Transverse colon (tissue), 4 donors: ENCODE measurements at regions not wholly inside any gene's neighbourhood (a gene's known extent, or its start where the extent isn't known, plus 50 kb on each side); places are given as distances from the start of the nearest gene placed in this dataset.

ENCODE experiments used
- DNase-seq: peaks from one replicate; pipeline ENCODE4 v3.0.0-alpha.2; 2019
- H3K27ac ChIP-seq, 4 donors: fragments of 200-600 bp; sonication (generic); 2 replicates each; pipeline ENCODE4 v1.5.1; 2016 to 2018; ENCODE audit warnings: inconsistent platforms in 4 of 4
- H3K27me3 ChIP-seq: fragments of 200-600 bp; sonication (generic); 2 replicates; pipeline ENCODE4 v1.5.1; 2017; ENCODE audit warnings: inconsistent platforms
- H3K36me3 ChIP-seq, 4 donors: fragments of 200-600 bp; sonication (generic); 2 replicates each; pipeline ENCODE4 v1.5.1; 2017 to 2019; ENCODE audit warnings: inconsistent platforms in 4 of 4
- H3K4me1 ChIP-seq, 4 donors: fragments of 200-600 bp; sonication (generic); 2 replicates each; pipeline ENCODE4 v1.5.1; 2017 to 2020; ENCODE audit warnings: inconsistent platforms in 4 of 4
- H3K4me3 ChIP-seq, 4 donors: fragments of 200-600 bp; sonication (generic); 1 replicate in 1 of 4; 2 replicates in 3 of 4; pipeline versions ENCODE4 v1.5.1 to v1.6.1; 2017 to 2019; ENCODE audit warnings: inconsistent platforms in 4 of 4
- H3K9me3 ChIP-seq, 2 donors: fragments of 200-600 bp; sonication (generic); 2 replicates each; pipeline ENCODE4 v1.5.1; 2017 to 2019; ENCODE audit warnings: inconsistent platforms in 2 of 2
- CTCF ChIP-seq, 5 experiments: fragments of 200-600 bp in 3 of 5; fragments of 450-650 bp in 2 of 5; sonication (generic) in 3 of 5; IDR thresholded peaks; 1 replicate in 2 of 5; 2 replicates in 3 of 5; pipeline ENCODE4 v1.5.1; 2016 to 2017; ENCODE audit warnings: antibody characterized with exemption in 5 of 5, inconsistent platforms in 3 of 5, mild to moderate bottlenecking in 2 of 5, moderate library complexity in 1 of 5
- EP300 ChIP-seq: sonication (generic); formaldehyde crosslinking; IDR thresholded peaks from one replicate; pipeline ENCODE4 v1.6.1; 2017; ENCODE audit warnings: antibody characterized with exemption, low read depth
- POLR2A ChIP-seq: fragments of 450-650 bp; IDR thresholded peaks from one replicate; pipeline ENCODE4 v1.6.1; 2016; ENCODE audit warnings: antibody characterized with exemption, mild to moderate bottlenecking, moderate library complexity
- POLR2AphosphoS5 ChIP-seq, 3 donors: sonication (generic); formaldehyde crosslinking; IDR thresholded peaks; one replicate each; pipeline ENCODE4 v1.6.1; 2016; ENCODE audit warnings: antibody characterized with exemption in 3 of 3
- WGBS, 2 donors: methylation state at CpG; one replicate each; pipeline ENCODE4 v1.1.5; 2018; ENCODE audit warnings: low coverage in 1 of 2; 5-methylcytosine and 5-hydroxymethylcytosine counted together
- in situ Hi-C, 4 donors: fragments of 200-750 bp; cut with MboI; loops; one replicate each; pipeline versions ENCODE4 v1.15.0 to v1.15.1; 2017; ENCODE audit warnings: low sequenced_read_pairs in 3 of 4, low pct_ligation_motif_present in 1 of 4, low pct_unique_long_range_greater_than_20kb in 1 of 4
- intact Hi-C: fragments of 100-400 bp; cut with DNase I; formaldehyde crosslinking; loops from one replicate; pipeline ENCODE4 v1.15.1; 2023; ENCODE audit warnings: low total_unique reads

- TF ChIP-seq POLR2A, result no peak
- TF ChIP-seq POLR2AphosphoS5 (IDR thresholded peaks at IDR 0.05), result no peak
- TF ChIP-seq EP300, result no peak
- no peak for TF ChIP-seq CTCF (IDR thresholded peaks at IDR 0.05)
- H3K4me1 ChIP-seq, result no peaks in the 10 kb centered on the region
- DNase-seq, result no peak
- no peaks in the 10 kb centered on the region for H3K27me3 ChIP-seq
- intact Hi-C loops, result no loop called here
- no peak overlapping the region for H3K27ac ChIP-seq
- H3K4me3 ChIP-seq, result no peak overlapping the region
- WGBS, 2 donors, result 82% methylated on average over 5 of the region's 5 CpGs; no CpG with 5 or more reads in 1 of the 2 donors
- in situ Hi-C loops, result no loop called here
- no peaks in the 10 kb centered on the region for H3K9me3 ChIP-seq
- H3K36me3 ChIP-seq, result no peaks in the 10 kb centered on the region
These were observed 619.2 kb upstream of the C16orf82 start for GRCh38 chr16:26447570-26447969.

- intact Hi-C loops, result no loop called here
- no peak overlapping the region for H3K27ac ChIP-seq
- H3K4me3 ChIP-seq, result no peak overlapping the region
- H3K9me3 ChIP-seq, result peaks cover 0 to 3% of the 10 kb centered on the region in 2 donors
- H3K36me3 ChIP-seq, result no peaks in the 10 kb centered on the region
- H3K27me3 ChIP-seq, result no peaks in the 10 kb centered on the region
- H3K4me1 ChIP-seq, result no peaks in the 10 kb centered on the region
- in situ Hi-C loops, result no loop called here
- DNase-seq, result no peak
- WGBS, 2 donors, result 31% methylated on average over 1 of the region's 1 CpG; no CpG with 5 or more reads in 1 of the 2 donors
- TF ChIP-seq POLR2AphosphoS5 (IDR thresholded peaks at IDR 0.05) (no peak), POLR2A (no peak), CTCF (IDR thresholded peaks at IDR 0.05) (no peak), EP300 (no peak)
These were observed 613.5 kb upstream of the C16orf82 start for GRCh38 chr16:26453215-26453614.

- Histone ChIP-seq H3K36me3 (no peaks in the 10 kb centered on the region), H3K9me3 (peaks cover 0 to 3% of the 10 kb centered on the region in 2 donors), H3K27ac (no peak overlapping the region), H3K4me1 (no peaks in the 10 kb centered on the region), H3K4me3 (no peak overlapping the region), H3K27me3 (no peaks in the 10 kb centered on the region)
- no peak for DNase-seq
- WGBS, 2 donors, result 59 to 73% methylated on average over 2 of the region's 2 CpGs
- in situ Hi-C loops, result no loop called here
- no peak for TF ChIP-seq CTCF (IDR thresholded peaks at IDR 0.05)
- no peak for TF ChIP-seq POLR2AphosphoS5 (IDR thresholded peaks at IDR 0.05)
- TF ChIP-seq EP300, result no peak
- intact Hi-C loops, result no loop called here
These were observed 612.6 kb upstream of the C16orf82 start for GRCh38 chr16:26454102-26454501.

GRCh38 chr16:26456074-26456473 is 610.7 kb upstream of the C16orf82 start:
- Histone ChIP-seq H3K36me3 (no peaks in the 10 kb centered on the region), H3K4me3 (no peak overlapping the region), H3K27ac (no peak overlapping the region), H3K27me3 (no peaks in the 10 kb centered on the region), H3K9me3 (peaks cover 0 to 3% of the 10 kb centered on the region in 2 donors), H3K4me1 (no peaks in the 10 kb centered on the region)
- DNase-seq, result no peak
- no peak for TF ChIP-seq POLR2A
- TF ChIP-seq POLR2AphosphoS5 (IDR thresholded peaks at IDR 0.05), result no peak
- no peak for TF ChIP-seq EP300
- TF ChIP-seq CTCF (IDR thresholded peaks at IDR 0.05), result no peak
- WGBS, 2 donors, result 83 to 87% methylated on average over 8 of the region's 8 CpGs
- in situ Hi-C loops (no loop called here), intact Hi-C loops (no loop called here)
